HG03378 (cell line): ENCODE measurements at regions not wholly inside any gene's neighbourhood (a gene's known extent, or its start where the extent isn't known, plus 50 kb on each side); places are given as distances from the start of the nearest gene placed in this dataset.

Experiments
- ATAC-seq: cut with Tn5 transposase; IDR thresholded peaks from one replicate; pipeline ENCODE4 v1.9.1; 2021; ENCODE audit warnings: mild to moderate bottlenecking, moderate library complexity; ENCODE audit not compliant: unreplicated experiment

- ATAC-seq, result no peak
These were observed 446.0 kb downstream of the MTRR start for GRCh38 chr5:8314965-8315364.

DNA sequence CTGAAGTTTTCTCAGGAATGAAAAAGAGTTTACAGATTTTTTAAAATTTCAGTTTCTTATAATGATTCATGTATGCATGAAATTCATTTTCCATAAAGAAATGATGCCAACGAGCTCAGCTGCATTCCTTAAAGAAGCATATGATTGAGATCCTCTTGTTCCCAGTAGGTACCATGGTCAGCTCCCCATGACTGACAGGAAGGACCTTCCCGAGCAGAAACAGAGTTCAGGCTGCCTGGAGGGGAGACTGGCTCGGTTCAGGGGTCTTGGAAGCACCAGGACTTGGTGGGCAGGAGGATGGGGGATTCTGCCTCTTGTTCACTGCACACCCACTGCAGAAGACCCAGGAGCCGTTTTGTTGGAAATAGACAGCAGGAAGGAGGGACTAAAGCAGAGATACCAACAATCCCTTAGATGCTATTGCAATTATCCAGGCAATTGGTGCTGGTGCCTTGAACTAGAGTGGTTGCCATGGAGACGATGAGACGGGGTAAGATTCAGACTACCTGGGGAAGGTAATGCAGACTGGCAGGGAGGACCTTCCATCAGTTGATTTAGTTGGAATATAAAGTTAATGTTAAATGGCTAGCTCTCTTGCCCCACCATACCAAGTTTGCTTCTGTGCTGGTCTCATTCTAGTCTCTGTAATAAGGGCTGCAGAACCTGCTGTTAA, 447.8 kb downstream of the MTRR start:
- no peak for ATAC-seq

- ATAC-seq, result no peak
These were observed 448.4 kb downstream of the MTRR start for GRCh38 chr5:8317335-8317734.

DNA sequence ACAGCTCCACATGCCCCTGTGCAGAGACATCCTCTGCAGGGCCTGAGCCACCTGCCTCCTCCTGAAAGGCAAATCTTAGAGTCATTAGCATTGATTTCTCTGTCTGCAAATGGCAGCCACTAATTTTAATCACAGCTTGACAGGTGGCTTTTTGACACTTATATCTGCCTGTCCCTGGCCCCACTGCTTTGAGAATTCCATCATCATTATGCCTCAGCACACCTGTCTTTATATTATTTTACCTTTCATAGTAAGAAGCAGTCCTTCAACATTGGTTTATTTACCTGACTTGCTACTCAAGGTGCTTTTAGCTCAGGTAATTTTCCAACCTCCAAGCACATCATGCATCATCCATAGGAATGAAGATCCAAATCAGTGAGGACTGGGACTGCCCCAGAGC, 451.3 kb downstream of the MTRR start:
- no peak for ATAC-seq

DNA sequence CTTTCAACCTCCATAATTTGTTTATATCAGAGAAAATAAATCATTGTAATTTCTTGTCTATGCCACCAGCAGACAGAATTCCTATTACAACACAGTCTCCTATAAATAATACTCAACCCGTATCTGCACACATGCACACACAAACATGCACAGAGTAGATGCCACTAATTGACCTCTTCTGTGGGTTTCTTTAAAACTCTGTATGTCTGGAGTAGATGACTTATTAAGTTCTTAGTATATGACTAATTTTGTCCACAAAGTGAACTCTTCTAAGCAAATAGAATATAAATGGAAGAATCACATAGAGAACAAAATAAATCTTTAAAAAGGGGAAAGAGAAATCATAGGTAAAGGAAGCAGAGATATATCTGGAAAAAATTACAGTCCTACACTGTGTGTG, 452.3 kb downstream of the MTRR start:
- no peak for ATAC-seq

DNA sequence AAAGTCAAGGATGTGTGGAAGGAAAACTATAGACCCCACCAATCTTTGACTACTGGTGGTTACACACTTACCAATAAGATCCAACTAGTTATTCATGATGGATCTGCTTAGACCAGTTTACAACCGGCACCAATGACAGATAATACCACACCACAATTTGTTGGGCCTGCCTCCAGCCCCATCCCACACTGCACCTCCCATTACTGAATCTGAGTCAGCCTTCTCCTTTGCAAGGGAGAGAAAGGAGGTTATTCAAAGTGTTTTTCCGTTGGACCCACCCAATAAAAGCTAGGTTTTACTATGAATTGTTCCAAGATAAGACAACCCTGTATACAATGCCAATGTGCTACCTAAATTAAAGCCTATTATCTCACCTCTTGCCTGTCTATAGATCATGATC, 453.5 kb downstream of the MTRR start:
- ATAC-seq, result no peak

DNA sequence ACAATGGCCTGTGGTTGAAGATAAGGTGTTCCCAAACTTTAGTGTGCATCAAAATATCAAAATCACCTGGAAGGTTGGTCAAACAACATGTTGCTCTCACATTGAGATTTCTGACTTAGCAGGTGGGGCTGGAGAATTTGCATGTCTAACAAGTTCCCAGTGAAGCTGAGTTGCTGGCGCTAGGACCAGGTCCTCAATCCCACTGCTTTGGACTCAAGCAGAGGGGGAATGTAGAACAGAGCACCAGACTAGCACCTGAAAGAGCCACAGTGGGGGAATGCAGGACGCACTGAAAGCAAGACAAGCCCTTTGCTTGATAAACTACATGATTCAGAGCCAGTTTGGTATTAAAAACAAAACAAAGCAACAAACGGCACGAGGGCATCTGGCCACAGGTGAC, 458.1 kb downstream of the MTRR start:
- no peak for ATAC-seq

DNA sequence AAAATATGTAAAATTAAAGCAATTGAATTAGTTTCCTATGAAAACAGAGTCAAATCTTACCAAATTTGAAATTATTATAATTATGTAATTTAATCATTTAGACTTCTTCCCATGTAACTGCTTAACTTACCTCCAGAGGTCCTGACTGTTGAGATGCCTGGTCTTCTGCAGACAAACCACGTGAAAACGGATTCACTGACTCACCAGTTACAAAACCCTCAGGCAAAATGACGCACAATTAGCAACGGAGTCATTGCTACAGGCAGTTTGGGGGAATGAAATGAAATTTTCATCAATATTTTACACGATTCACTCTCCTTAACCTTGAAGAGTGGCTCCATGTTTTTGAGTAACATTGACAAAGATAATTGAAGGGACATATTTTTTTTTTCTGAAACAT, 460.8 kb downstream of the MTRR start:
- no peak for ATAC-seq

DNA sequence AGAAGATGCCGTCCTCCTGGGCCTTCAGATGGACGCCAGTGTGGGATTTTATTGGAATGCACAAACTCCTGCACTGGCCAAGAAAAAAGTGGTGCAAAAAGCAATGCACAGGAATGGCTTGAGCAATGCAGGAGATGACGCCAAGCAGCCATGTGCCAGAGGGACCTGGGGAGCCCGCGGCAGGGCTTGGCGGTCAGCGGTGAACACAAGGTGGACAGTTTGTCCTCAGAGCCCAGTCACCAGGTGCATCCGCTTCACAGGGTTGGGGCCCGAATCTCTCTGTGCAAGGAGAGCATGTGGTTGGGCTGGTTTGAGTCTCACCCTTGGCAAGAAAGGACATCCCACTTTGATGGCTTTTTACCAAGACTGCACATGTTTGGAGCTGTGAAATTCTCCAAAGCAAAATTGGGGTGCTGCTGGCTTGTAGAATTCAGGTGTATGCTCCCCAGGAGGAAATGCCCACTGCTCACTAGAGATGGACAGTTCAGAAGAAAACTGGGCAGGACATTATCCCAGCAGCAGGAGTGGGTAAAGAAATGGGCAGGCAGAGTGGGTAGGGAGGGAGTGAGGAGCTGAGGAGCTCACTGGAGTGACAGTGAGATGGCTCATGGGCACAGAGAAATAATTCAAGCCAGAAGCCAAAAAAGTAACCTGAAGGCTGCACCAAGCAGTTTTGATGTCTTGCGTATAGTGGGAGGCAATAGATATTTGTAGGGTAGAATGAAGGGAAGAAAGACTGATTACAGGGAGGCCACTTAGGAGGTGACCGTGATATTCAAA, 463.9 kb downstream of the MTRR start:
- no peak for ATAC-seq

DNA sequence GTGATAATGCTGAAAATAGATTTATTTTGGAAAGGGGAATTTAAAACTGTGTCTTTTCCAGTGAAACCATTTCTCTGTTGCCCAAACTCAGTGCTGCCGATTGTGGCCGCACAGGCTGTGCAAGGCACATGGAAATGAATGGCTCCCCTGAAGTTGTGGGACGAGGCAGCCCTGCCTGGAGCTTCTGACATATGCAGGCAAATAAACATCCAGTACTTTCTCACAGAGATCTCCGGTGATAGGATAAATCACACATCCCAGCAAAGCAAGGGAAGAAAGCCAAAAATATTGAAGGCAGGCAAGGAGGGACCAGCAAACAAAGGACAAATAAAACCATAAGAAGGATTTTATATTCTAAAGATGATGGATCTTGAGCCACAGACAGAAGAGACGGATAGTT, 464.5 kb downstream of the MTRR start:
- ATAC-seq, result no peak

GRCh38 chr5:8333977-8334376, 465.0 kb downstream of the MTRR start:
- ATAC-seq, result no peak

GRCh38 chr5:8340261-8340660, 471.3 kb downstream of the MTRR start:
- ATAC-seq, result no peak

DNA sequence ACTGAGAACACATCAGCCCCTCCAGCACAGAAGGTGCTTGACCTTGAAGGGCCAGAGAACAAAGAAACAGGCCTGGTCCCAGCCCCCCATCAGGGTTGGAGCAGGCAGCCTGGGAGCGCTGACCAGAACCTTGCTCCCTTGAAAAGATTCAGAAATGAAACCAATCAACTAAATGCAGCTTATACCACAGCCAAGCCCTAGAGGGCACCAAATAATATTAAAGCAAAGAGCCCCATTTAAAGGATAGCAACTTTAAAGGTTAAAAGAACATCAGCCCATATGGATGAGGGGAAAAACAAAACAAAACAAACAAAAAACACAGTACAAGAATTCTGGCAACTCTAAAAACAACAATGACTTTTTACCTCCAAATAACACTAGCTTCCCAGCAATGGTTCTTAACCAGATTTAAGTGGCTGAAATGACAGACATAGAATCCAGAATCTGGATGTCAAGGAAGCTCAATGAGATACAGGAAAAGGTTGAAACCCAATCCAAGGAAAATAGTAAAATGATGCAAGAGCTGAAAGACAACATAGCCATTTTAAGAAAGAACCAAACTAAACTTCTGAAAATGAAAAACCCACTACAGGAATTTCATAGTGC, 471.9 kb downstream of the MTRR start:
- ATAC-seq, result no peak

DNA sequence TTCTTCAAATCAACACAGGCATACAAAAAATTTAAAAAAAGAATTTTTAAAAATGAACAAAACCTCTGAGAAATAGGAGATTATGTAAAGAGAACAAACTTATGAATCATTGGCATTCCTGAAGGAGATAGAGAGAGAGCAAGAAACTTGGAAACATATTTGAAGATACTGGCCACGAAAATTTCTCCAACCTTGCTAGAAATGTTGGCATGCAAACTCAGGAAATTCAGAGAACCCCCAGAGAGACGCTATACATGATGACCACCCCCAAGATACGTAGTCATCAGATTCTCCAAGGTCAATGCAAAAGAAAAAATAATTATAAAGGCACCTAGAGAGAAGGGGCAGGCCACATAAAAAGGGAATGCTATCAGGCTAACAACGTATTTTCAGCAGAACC, 472.5 kb downstream of the MTRR start:
- no peak for ATAC-seq

DNA sequence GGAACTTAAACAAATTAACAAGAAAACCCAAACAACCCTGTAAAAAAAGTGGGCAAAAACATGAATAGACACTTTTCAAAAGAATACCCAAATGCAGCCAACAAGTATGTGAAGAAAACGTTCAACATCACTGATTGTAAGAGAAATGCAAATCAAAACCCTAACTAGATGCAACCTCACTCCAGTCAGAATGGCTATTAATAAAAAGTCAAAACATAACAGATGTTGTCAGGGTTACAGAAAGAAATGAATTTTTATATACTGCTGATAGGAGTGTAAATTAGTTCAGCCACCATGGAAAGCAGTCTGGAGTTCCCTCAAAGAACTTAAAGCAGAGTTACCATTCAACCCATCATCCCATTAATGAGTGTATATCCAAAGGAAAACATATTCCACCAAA, 479.0 kb downstream of the MTRR start:
- ATAC-seq, result no peak

DNA sequence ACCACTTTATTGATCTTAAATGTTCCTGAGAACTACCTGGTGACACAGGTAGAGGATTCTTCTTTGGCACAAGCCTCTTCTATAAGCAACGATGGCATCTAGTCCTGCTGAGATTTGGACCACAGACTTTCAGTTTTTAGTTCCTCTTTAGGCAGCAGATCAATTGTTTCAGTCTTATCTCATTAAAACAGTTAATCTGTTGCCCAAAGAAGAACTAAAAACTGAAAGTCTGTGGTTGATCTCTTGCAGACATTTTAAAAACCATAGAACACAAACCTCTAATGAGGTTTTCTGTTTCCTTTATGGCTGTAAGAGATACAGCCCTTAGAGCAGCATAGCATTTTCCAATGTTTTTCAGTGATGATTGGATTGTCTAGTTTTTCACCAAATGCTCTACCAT, 480.9 kb downstream of the MTRR start:
- ATAC-seq, result peak; percentile 99

DNA sequence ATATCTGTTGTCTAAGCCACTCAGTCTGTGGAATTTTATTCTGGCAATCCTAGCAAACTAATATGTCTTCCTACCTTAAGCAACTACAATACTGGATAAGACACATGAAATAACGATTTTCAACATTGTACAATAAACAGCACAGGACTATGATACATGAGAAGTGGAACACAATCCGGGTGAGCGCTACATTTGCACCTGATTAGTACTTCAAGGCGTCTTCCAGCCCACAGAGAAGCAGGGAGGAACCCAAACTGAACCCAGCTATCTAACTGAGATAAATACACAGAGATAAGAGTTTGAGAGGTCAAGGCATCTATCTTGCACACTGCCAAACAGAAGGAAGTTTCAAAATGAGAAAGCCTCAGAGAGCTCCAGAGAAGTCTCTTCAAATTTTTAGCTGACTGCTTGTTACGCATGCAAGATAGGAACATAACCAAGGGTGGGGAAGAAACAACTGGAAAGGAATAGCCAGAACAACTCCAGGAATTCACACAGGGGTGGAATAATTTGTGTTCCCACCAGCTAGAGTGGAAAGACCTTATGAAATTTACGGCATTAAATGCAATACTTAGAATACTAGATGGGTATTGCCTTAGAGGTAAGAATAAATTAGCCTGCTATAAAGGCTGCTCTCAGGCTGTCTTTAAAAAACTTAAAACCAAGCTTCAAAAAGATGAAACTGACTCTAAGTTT, 481.8 kb downstream of the MTRR start:
- ATAC-seq, result no peak

GRCh38 chr5:8355981-8356380, 487.0 kb downstream of the MTRR start:
- ATAC-seq, result no peak

- ATAC-seq, result no peak
These were observed 491.1 kb downstream of the MTRR start for GRCh38 chr5:8360012-8360411.

DNA sequence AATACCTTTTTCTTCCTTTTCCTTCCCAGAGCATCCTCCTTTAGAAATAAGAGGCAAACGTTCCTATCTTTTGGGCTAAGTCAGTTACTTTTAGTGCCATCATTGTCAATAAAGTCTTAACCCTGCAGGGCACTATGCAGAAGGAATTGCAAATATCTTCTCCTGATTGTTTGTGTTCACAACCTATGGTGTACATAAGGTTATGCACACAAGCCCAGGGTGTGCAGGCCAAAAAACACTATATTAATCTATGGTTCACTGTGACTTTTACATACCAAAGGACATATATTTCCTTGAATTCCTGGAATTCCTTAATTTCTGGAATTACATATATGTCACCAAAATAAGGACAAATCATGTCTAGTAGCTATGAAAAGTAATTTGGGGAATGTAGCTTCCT, 493.5 kb downstream of the MTRR start:
- no peak for ATAC-seq

DNA sequence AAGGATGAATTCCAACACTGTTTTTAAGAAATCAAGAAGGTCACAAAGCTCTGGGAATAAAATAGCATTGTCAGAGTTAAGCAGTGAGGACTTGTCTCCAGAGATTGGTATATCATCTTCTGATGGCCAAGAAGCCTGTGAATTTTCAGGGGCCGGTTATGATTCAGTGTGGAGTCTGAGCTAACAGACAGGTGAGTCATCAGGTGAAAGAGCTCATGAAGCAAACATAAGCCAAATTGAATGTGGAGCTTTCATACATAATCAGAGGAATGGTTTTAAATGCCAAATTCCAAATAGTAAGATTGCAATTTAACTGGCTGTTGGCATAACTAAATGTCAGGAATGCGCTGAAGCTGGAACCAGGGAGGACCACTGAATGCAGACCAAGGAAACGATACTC, 494.2 kb downstream of the MTRR start:
- ATAC-seq, result no peak

DNA sequence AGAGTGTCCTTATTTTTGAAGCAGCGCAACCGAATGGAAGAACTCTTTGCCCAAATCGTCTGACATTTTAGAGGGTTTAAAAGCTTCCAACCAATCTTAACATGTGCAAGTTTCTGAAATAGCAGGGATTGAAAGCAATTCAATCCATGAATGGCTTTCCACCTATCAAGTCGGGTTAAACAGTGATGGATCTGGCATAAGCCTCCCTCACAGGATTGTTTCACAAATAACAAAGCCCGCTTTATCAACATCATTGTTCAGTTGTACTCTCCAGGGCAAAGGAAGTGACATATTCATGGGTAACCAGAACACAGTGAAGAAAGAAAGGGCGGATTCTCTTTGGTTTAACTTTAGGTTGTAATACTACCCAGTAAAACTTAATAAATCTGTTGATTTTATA, 497.3 kb downstream of the MTRR start:
- ATAC-seq, result no peak
